Esophagus squamous epithelium (tissue), 5 donors: ENCODE measurements at regions not wholly inside any gene's neighbourhood (a gene's known extent, or its start where the extent isn't known, plus 50 kb on each side); places are given as distances from the start of the nearest gene placed in this dataset.

ENCODE experiments used
- DNase-seq: peaks from one replicate; lab custom pipeline; 2025; lab: John Stamatoyannopoulos, UW
- H3K27ac ChIP-seq, 4 donors: fragments of 200-600 bp; sonication (generic); one replicate each; pipeline ENCODE4 v1.5.1; 2016 to 2019; ENCODE audit warnings: mild to moderate bottlenecking in 1 of 4
- H3K27me3 ChIP-seq, 4 donors: fragments of 200-600 bp; sonication (generic); 1 replicate in 3 of 4; 2 replicates in 1 of 4; pipeline versions ENCODE4 v1.5.1 to v1.6.0; 2017 to 2021; ENCODE audit warnings: antibody characterized with exemption in 1 of 4
- H3K36me3 ChIP-seq, 3 donors: fragments of 200-600 bp; sonication (generic); one replicate each; pipeline ENCODE4 v1.5.1; 2016 to 2019
- H3K4me1 ChIP-seq, 3 donors: fragments of 200-600 bp; sonication (generic); one replicate each; pipeline ENCODE4 v1.5.1; 2017 to 2019
- H3K4me3 ChIP-seq, 4 donors: fragments of 200-600 bp; sonication (generic); 1 replicate in 3 of 4; 2 replicates in 1 of 4; pipeline ENCODE4 v1.5.1; 2016 to 2019; ENCODE audit warnings: mild to moderate bottlenecking in 2 of 4, moderate library complexity in 1 of 4
- H3K9me3 ChIP-seq, 3 donors: fragments of 200-600 bp; sonication (generic); one replicate each; pipeline ENCODE4 v1.5.1; 2016 to 2019
- POLR2A ChIP-seq, 4 donors: fragments of 450-650 bp; IDR thresholded peaks; one replicate each; pipeline ENCODE4 v1.6.1; 2017; ENCODE audit warnings: antibody characterized with exemption in 4 of 4, mild to moderate bottlenecking in 4 of 4, moderate library complexity in 3 of 4
- WGBS, 2 donors: methylation state at CpG; one replicate each; pipeline ENCODE4 v1.1.5; 2018; 5-methylcytosine and 5-hydroxymethylcytosine counted together
- intact Hi-C: fragments of 100-400 bp; cut with DNase I; formaldehyde crosslinking; loops from one replicate; pipeline ENCODE4 v1.15.0; 2022
- TF ChIP-seq, protein P1 (sequence below), 6 experiments: fragments of 450-650 bp in 4 of 6; fragments of 200-600 bp in 2 of 6; sonication (generic) in 2 of 6; IDR thresholded peaks; one replicate each; pipeline ENCODE4 v1.5.1; 2016 to 2019; ENCODE audit warnings: antibody characterized with exemption in 6 of 6, mild to moderate bottlenecking in 4 of 6, moderate library complexity in 4 of 6
- donor health status: DM: yes; HTN: yes; CAD: no.

DNA sequence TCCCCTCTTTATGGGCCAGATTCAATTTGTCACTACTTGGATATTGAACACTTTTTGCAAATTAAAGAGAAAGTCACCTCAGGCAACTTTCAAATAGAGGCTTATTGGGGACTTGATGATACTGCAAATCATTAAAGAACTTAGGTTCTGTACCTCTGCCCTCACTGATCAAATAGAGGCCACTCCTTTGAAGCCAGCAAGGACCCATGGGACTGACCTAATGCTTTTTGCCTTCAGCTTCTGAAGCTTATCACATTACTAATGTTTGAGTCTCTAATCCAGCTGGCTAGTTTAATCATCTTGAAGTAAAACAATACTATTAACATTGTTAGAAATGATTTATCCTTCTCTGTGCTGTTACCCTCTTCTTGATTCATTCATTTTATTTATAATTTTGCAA lies 93.0 kb upstream of the ZNF800 start:
- no peaks in the 10 kb centered on the region for H3K36me3 ChIP-seq
- H3K4me3 ChIP-seq = no peak overlapping the region
- H3K4me1 ChIP-seq = no peaks in the 10 kb centered on the region
- no peaks in the 10 kb centered on the region for H3K27me3 ChIP-seq
- TF ChIP-seq, protein P1, sequence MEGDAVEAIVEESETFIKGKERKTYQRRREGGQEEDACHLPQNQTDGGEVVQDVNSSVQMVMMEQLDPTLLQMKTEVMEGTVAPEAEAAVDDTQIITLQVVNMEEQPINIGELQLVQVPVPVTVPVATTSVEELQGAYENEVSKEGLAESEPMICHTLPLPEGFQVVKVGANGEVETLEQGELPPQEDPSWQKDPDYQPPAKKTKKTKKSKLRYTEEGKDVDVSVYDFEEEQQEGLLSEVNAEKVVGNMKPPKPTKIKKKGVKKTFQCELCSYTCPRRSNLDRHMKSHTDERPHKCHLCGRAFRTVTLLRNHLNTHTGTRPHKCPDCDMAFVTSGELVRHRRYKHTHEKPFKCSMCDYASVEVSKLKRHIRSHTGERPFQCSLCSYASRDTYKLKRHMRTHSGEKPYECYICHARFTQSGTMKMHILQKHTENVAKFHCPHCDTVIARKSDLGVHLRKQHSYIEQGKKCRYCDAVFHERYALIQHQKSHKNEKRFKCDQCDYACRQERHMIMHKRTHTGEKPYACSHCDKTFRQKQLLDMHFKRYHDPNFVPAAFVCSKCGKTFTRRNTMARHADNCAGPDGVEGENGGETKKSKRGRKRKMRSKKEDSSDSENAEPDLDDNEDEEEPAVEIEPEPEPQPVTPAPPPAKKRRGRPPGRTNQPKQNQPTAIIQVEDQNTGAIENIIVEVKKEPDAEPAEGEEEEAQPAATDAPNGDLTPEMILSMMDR (IDR thresholded peaks at IDR 0.05) = no peak
- no peak for TF ChIP-seq POLR2A (IDR thresholded peaks at IDR 0.05)
- intact Hi-C loops = no loop called here
- H3K9me3 ChIP-seq = no peaks in the 10 kb centered on the region
- DNase-seq = no peak
- no peak overlapping the region for H3K27ac ChIP-seq

DNA sequence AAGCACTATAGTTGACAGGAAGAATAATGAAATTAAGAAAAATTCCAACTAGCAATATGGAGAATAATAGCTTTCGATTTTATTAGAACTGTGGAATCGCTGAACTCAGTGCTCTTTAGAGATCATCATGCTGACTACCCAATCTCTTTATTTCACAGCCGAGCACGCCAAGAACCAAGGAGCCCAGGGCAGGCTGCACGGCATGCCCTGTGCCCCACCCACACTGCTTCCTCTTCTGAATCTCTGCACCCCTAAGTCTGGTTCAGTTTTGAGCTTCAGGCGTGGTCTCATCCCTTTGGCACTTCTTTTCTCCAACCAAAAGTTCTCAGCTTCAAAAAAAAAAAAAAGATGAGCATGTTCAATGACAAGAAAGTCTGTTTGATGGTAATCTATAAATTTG lies 92.4 kb upstream of the ZNF800 start:
- intact Hi-C loops = no loop called here
- Histone ChIP-seq H3K27ac (no peak overlapping the region), H3K36me3 (no peaks in the 10 kb centered on the region), H3K27me3 (no peaks in the 10 kb centered on the region), H3K4me1 (no peaks in the 10 kb centered on the region), H3K4me3 (no peak overlapping the region), H3K9me3 (no peaks in the 10 kb centered on the region)
- TF ChIP-seq, protein P1 (IDR thresholded peaks at IDR 0.05) = no peak
- TF ChIP-seq POLR2A (IDR thresholded peaks at IDR 0.05) = no peak
- 58 to 69% methylated on average over 6 of the region's 6 CpGs for WGBS, 2 donors
- DNase-seq = no peak

DNA sequence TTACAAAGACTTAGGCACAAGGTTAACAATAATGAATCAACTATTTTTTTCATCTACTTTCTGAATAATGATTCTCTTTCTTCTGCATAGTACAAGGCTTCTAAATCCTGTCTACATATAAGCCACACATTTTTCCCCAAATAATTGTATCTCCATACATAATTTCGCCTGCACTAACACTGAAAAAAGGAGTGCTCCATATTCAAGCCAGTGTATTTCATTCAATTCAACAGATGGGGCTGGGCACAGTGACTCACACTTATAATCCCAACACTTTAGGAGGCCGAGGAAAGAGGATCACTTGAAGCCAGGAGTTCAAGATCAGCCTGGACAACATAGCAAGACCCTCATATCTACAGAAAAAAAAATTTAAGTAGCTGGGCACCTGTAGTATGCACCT lies 86.0 kb upstream of the ZNF800 start:
- Histone ChIP-seq H3K36me3 (no peaks in the 10 kb centered on the region), H3K27me3 (no peaks in the 10 kb centered on the region), H3K27ac (no peak overlapping the region), H3K9me3 (no peaks in the 10 kb centered on the region), H3K4me1 (peaks cover 0 to 6% (median 0%) of the 10 kb centered on the region in 3 donors), H3K4me3 (no peak overlapping the region)
- no peak for DNase-seq
- intact Hi-C loops = no loop called here
- whole genome bisulfite sequencing, 2 donors = 42 to 46% methylated on average over 2 of the region's 2 CpGs
- TF ChIP-seq POLR2A (IDR thresholded peaks at IDR 0.05) = no peak

DNA sequence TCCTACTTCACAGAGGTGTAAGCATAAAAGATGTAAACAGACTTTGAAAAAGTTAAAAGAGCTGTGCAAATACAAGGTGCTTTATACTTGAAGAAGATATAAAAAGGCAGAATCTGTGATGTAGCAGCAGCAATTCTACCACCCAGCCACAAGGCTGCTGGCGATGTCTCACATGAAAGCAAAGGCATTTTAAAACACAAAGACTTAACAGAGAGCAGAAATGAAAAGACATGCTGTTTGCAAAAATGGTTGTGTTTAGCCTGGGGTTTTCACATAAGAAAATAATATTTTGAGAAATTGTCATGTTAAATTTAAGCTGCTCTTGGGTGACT lies 85.5 kb upstream of the ZNF800 start:
- H3K4me1 ChIP-seq = peaks cover 0 to 6% (median 0%) of the 10 kb centered on the region in 3 donors
- no peaks in the 10 kb centered on the region for H3K36me3 ChIP-seq
- no peak overlapping the region for H3K27ac ChIP-seq
- H3K4me3 ChIP-seq = no peak overlapping the region
- no peaks in the 10 kb centered on the region for H3K9me3 ChIP-seq
- no peak for DNase-seq
- TF ChIP-seq POLR2A (IDR thresholded peaks at IDR 0.05) = no peak
- TF ChIP-seq, protein P1 (IDR thresholded peaks at IDR 0.05) = no peak
- 5 to 21% methylated on average over 1 of the region's 1 CpG for WGBS, 2 donors
- H3K27me3 ChIP-seq = no peaks in the 10 kb centered on the region
- intact Hi-C loops = no loop called here

DNA sequence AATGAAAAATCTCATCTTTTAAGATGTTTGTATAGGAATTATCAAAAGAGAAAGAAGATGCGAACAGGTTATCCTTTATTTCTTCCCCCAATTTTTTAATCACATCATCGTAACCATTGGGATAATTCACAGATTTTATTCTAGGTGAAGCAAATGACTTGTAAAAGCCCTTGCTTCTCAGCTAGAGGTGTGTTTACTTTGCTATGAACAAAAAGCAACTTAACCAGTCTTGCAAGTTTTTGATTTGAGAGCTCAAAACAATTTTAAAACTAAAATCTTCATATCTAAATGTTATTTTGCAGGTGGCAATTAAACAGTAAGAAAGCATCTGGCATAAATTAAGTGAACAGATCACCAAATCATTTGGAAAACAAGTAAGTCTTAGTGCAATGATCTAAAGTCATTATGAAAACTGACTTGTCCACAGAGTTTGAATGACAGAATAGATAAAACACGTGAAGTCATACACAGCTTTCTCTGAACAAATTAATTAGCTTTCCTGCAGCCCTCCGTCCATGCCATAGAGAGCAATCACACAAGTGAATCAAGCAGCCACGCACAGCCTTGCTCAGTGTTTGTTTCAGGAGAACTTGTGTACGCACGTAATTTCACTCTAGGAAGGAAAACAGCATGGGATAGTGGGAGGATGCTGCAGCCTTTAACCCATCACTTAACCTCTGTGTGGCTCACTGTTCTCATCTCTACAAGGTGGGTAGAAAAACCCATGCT lies 85.0 kb upstream of the ZNF800 start:
- 26 to 34% methylated on average over 7 of the region's 7 CpGs for WGBS, 2 donors
- Histone ChIP-seq H3K27me3 (no peaks in the 10 kb centered on the region), H3K4me3 (no peak overlapping the region), H3K9me3 (no peaks in the 10 kb centered on the region), H3K36me3 (no peaks in the 10 kb centered on the region), H3K27ac (no peak overlapping the region), H3K4me1 (peaks cover 0 to 6% (median 0%) of the 10 kb centered on the region in 3 donors)
- intact Hi-C loops = no loop called here
- no peak for DNase-seq
- no peak for TF ChIP-seq POLR2A (IDR thresholded peaks at IDR 0.05)
- TF ChIP-seq, protein P1 (IDR thresholded peaks at IDR 0.05) = no peak

DNA sequence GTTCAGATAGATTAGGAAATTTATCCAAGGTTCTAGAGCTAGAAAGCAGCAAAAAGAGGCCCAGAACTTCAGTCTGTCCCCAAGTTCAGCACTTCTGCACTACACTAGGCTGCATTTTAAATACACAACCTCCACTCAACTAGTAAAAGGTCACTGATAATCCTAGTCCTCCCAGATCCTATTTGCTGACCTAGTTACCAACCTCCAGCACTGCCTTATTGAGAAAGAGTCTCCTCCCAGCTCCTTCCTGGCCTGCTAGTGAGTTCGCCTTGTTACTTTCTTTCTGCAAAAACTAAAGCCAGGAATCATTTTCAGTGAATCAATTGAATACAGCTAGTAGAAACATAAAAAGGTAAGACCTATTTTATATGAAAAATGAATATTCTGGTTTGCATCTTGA lies 84.1 kb upstream of the ZNF800 start:
- Histone ChIP-seq H3K27me3 (no peaks in the 10 kb centered on the region), H3K27ac (no peak overlapping the region), H3K36me3 (no peaks in the 10 kb centered on the region), H3K4me1 (peaks cover 0 to 6% (median 0%) of the 10 kb centered on the region in 3 donors), H3K4me3 (no peak overlapping the region), H3K9me3 (no peaks in the 10 kb centered on the region)
- intact Hi-C loops = no loop called here
- TF ChIP-seq, protein P1 (IDR thresholded peaks at IDR 0.05) = no peak
- no peak for TF ChIP-seq POLR2A (IDR thresholded peaks at IDR 0.05)
- no peak for DNase-seq
- 71 to 73% methylated on average over 1 of the region's 1 CpG for WGBS, 2 donors
